ENCODE measurements at regions not wholly inside any gene's neighbourhood (a gene's known extent, or its start where the extent isn't known, plus 50 kb on each side); places are given as distances from the start of the nearest gene placed in this dataset.

- WGBS, 2 donors = 91 to 92% methylated on average over 8 of the region's 8 CpGs
- no peak for ATAC-seq (ENCODE audit: low FRiP score)
- DNase-seq = no peak
- Histone ChIP-seq H3K4me3 (ENCODE audit: low read length in 2 of 2) (no peak overlapping the region), H3K36me3 (ENCODE audit: control insufficient read depth in 1 of 2, insufficient read depth in 2 of 2, low read length in 1 of 2) (no peaks in the 10 kb centered on the region), H3K27ac (ENCODE audit: low read depth in 1 of 2, low read length in 2 of 2) (no peak overlapping the region), H3K9me3 (ENCODE audit: control insufficient read depth, low read length) (no peaks in the 10 kb centered on the region), H3K27me3 (ENCODE audit: control insufficient read depth in 1 of 2, insufficient read depth in 2 of 2, low read length in 1 of 2) (no peaks in the 10 kb centered on the region), H3K4me1 (ENCODE audit: control insufficient read depth in 1 of 2, insufficient read depth in 2 of 2, low read length in 2 of 2) (no peaks in the 10 kb centered on the region)
- intact Hi-C loops (cut with DNase I) = loop anchor here in 1 of 2 donors (10.0 kb wide), 1 partner anchor 439 kb away; no protein-coding TSS in a partner anchor
These were observed 121.9 kb upstream of the TMC3 start for GRCh38 chr15:81495780-81496467.

DNA sequence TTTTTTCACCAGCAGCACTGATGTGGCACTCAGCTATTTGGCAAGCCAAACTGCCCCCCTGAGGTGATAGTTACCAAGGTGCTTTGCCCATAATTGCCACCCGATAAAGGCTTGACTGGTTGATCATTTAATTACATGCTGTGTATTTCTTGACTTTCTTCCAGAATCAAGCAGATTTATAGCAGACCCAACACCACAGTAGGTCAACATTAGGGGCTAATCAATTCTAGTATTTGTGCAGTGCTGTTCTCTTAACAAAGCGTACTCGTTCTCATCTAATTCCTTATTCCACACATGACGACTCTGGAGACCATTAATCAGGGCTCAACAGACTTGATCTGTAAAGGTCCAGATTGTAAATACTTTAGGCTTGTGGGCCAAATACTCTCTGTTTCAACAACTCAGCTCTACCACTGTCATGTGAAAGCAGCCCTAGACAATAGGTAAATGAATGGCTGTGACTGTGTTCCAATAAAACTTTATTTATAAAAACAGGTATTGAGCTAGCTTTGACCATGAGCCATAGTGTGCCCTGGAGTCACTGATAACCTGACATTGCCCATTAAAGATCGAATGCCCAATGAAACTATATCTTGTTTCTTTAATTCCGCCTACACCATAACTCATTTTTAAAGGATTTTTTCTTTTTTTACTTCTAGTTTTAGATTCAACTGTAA lies 119.1 kb upstream of the TMC3 start:
- WGBS, 2 donors = 87 to 90% methylated on average over 6 of the region's 6 CpGs
- Histone ChIP-seq H3K27me3 (ENCODE audit: control insufficient read depth in 1 of 2, insufficient read depth in 2 of 2, low read length in 1 of 2) (no peaks in the 10 kb centered on the region), H3K4me3 (ENCODE audit: low read length in 2 of 2) (no peak overlapping the region), H3K36me3 (ENCODE audit: control insufficient read depth in 1 of 2, insufficient read depth in 2 of 2, low read length in 1 of 2) (no peaks in the 10 kb centered on the region), H3K9me3 (ENCODE audit: control insufficient read depth, low read length) (no peaks in the 10 kb centered on the region), H3K4me1 (ENCODE audit: control insufficient read depth in 1 of 2, insufficient read depth in 2 of 2, low read length in 2 of 2) (no peaks in the 10 kb centered on the region), H3K27ac (ENCODE audit: low read depth in 1 of 2, low read length in 2 of 2) (no peak overlapping the region)
- DNase-seq (no peak), ATAC-seq (ENCODE audit: low FRiP score) (no peak)
- intact Hi-C loops (cut with DNase I) = loop anchor here in 1 of 2 donors (10.0 kb wide), 1 partner anchor 442 kb away; no protein-coding TSS in a partner anchor

DNA sequence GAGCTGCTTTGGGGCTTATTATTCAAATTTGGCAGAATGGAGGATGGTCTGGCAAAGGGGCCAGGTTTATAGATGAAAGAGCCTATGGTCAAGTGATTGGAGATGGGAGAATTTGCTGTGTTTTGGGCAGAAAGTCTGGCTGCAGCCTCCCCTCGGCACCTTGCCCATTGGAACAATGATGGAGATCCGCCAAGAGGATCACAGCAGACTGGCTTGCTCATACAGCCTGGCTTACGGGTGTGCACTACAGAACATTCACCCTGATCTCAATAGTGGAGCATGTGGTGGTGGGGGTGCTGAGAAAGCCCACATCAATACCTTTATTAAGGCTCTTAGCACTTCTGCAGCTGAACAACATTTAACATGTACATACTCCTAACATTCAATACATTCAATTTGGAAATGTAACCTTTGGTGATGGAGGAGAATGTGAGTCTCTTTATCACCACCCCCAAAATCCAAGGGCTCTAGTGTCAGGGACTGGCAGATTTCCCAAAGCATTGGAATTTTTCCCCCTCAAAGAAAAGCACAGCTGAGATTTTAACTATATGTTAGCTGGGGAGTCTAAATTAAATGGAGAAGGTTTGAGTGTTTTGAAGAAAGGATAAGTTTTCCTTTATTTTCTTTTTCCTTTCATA lies 118.4 kb upstream of the TMC3 start:
- DNase-seq = no peak
- ATAC-seq (ENCODE audit: low FRiP score) = no peak
- Histone ChIP-seq H3K9me3 (ENCODE audit: control insufficient read depth, low read length) (no peaks in the 10 kb centered on the region), H3K27me3 (ENCODE audit: control insufficient read depth in 1 of 2, insufficient read depth in 2 of 2, low read length in 1 of 2) (no peaks in the 10 kb centered on the region), H3K4me1 (ENCODE audit: control insufficient read depth in 1 of 2, insufficient read depth in 2 of 2, low read length in 2 of 2) (no peaks in the 10 kb centered on the region), H3K4me3 (ENCODE audit: low read length in 2 of 2) (no peak overlapping the region), H3K36me3 (ENCODE audit: control insufficient read depth in 1 of 2, insufficient read depth in 2 of 2, low read length in 1 of 2) (no peaks in the 10 kb centered on the region), H3K27ac (ENCODE audit: low read depth in 1 of 2, low read length in 2 of 2) (no peak overlapping the region)
- intact Hi-C loops (cut with DNase I) = loop anchor here in 1 of 2 donors (10.0 kb wide), 1 partner anchor 442 kb away; no protein-coding TSS in a partner anchor
- 4 to 8% methylated on average over 3 of the region's 3 CpGs for WGBS, 2 donors

DNA sequence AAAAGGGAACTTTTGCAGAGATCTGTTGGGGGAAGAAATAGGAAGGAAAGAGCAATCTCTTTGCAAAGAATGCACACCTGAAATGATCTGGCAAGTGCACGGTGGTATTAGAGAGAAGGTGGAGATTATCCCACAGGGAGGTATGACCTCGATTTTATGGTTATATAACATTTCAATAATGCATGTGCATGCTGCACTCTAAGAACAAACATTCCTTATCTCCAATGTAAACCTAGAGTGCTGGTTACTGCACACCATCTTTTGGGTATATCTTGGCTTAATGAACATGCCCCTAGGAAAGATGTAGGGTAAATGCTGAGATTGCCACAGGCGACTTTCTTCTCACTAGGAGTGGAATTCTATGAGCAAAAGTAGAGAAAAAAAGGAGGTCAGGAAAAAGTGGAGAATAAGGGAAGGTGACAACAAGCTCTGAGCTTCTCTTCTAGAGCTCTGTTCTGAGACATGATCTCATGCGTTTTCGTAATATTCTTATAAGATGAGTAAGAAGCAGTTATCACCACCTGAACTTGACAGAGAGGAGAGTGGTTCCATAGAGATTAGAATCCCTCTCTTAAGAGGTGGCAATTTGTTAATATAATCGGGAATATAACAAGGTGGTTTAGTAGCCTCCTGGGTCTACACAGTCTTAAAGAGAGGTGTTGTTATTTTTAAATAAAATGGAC lies 117.5 kb upstream of the TMC3 start:
- Histone ChIP-seq H3K36me3 (ENCODE audit: control insufficient read depth in 1 of 2, insufficient read depth in 2 of 2, low read length in 1 of 2) (no peaks in the 10 kb centered on the region), H3K9me3 (ENCODE audit: control insufficient read depth, low read length) (no peaks in the 10 kb centered on the region), H3K27me3 (ENCODE audit: control insufficient read depth in 1 of 2, insufficient read depth in 2 of 2, low read length in 1 of 2) (no peaks in the 10 kb centered on the region), H3K4me3 (ENCODE audit: low read length in 2 of 2) (no peak overlapping the region), H3K4me1 (ENCODE audit: control insufficient read depth in 1 of 2, insufficient read depth in 2 of 2, low read length in 2 of 2) (no peaks in the 10 kb centered on the region), H3K27ac (ENCODE audit: low read depth in 1 of 2, low read length in 2 of 2) (no peak overlapping the region)
- WGBS, 2 donors = 57 to 63% methylated on average over 6 of the region's 6 CpGs
- intact Hi-C loops (cut with DNase I) = loop anchor here in 1 of 2 donors (10.0 kb wide), 1 partner anchor 443 kb away; no protein-coding TSS in a partner anchor
- ATAC-seq (ENCODE audit: low FRiP score) (no peak), DNase-seq (no peak)

DNA sequence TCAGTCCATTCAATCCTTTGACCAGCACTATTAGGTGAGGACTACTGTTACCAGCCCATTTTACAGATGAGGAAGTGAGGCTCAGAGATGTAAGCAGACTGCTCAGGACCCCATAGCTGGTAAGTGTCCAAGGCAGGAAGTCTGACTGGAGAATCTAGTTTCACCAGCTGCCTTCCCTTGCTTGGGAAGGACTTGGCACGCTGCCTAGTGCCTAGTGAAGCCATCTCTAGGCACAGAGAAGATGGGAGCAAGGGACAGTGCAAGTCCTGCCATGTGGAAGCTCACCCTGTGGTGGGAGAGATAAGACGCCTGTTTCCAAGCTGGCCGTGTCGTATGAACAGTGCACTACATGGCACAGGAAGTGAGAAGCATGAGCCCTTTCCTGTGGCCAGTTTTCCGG lies 111.8 kb upstream of the TMC3 start:
- ATAC-seq (ENCODE audit: low FRiP score) (no peak), DNase-seq (no peak)
- Histone ChIP-seq H3K27ac (ENCODE audit: low read depth in 1 of 2, low read length in 2 of 2) (no peak overlapping the region), H3K9me3 (ENCODE audit: control insufficient read depth, low read length) (no peaks in the 10 kb centered on the region), H3K4me1 (ENCODE audit: control insufficient read depth in 1 of 2, insufficient read depth in 2 of 2, low read length in 2 of 2) (no peaks in the 10 kb centered on the region), H3K4me3 (ENCODE audit: low read length in 2 of 2) (no peak overlapping the region), H3K27me3 (ENCODE audit: control insufficient read depth in 1 of 2, insufficient read depth in 2 of 2, low read length in 1 of 2) (no peaks in the 10 kb centered on the region), H3K36me3 (ENCODE audit: control insufficient read depth in 1 of 2, insufficient read depth in 2 of 2, low read length in 1 of 2) (no peaks in the 10 kb centered on the region)
- 89 to 91% methylated on average over 5 of the region's 5 CpGs for WGBS, 2 donors
- intact Hi-C loops (cut with DNase I) = no loop called here

DNA sequence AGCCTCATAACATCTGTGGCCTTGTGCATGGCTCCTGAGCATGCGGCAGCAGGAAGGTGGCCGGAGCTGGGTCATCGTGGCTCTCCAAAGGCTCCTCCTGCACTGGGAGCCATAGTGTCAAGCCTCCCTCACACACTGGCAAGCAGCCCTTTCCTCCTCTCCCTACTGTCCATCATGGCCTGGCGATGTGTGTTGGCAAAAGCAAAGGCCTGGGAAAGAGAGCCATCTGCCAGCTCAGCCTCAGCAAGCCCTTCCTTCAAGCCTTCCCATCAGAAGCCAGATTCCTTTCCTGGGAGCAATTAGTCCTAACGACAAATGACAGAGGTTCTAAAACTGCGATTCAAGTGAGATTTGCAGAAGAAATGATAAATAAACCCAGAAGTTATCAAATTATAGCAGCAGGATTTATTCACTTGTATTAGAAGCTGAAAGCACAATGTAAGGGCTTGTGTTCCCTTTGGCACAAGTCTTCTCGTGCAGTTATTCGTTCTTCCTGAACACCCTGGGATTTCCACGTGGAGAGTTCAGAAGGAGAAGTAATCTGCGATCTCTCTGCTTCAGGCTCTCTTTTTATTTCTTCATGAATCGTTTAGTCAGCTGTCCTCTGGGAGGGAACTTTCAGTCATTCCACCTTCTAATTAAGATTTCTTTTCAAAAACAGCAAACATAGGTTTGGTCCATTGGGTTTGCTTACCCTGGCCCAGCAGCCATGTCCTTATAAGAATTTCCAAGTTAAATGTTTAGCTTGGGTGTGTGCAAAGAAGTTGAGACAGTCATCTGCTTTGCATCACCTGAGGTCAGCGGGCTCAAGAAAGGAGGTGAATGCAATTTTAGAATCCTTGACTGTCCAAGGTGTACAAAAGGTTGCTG lies 110.3 kb upstream of the TMC3 start:
- Histone ChIP-seq H3K4me3 (ENCODE audit: low read length in 2 of 2) (no peak overlapping the region), H3K27me3 (ENCODE audit: control insufficient read depth in 1 of 2, insufficient read depth in 2 of 2, low read length in 1 of 2) (no peaks in the 10 kb centered on the region), H3K4me1 (ENCODE audit: control insufficient read depth in 1 of 2, insufficient read depth in 2 of 2, low read length in 2 of 2) (no peaks in the 10 kb centered on the region), H3K27ac (ENCODE audit: low read depth in 1 of 2, low read length in 2 of 2) (no peak overlapping the region), H3K9me3 (ENCODE audit: control insufficient read depth, low read length) (no peaks in the 10 kb centered on the region), H3K36me3 (ENCODE audit: control insufficient read depth in 1 of 2, insufficient read depth in 2 of 2, low read length in 1 of 2) (no peaks in the 10 kb centered on the region)
- 20 to 24% methylated on average over 12 of the region's 12 CpGs for WGBS, 2 donors
- ATAC-seq (ENCODE audit: low FRiP score) = no peak
- no peak for DNase-seq
- intact Hi-C loops (cut with DNase I) = loop anchor here (5.0 kb wide), 2 partner anchors 563 to 713 kb away; partner anchors contain the start of gene MEX3B (in 2 of the 2)

- Histone ChIP-seq H3K4me1 (ENCODE audit: control insufficient read depth in 1 of 2, insufficient read depth in 2 of 2, low read length in 2 of 2) (no peaks in the 10 kb centered on the region), H3K27me3 (ENCODE audit: control insufficient read depth in 1 of 2, insufficient read depth in 2 of 2, low read length in 1 of 2) (no peaks in the 10 kb centered on the region), H3K4me3 (ENCODE audit: low read length in 2 of 2) (no peak overlapping the region), H3K36me3 (ENCODE audit: control insufficient read depth in 1 of 2, insufficient read depth in 2 of 2, low read length in 1 of 2) (no peaks in the 10 kb centered on the region), H3K27ac (ENCODE audit: low read depth in 1 of 2, low read length in 2 of 2) (no peak overlapping the region), H3K9me3 (ENCODE audit: control insufficient read depth, low read length) (no peaks in the 10 kb centered on the region)
- WGBS, 2 donors = 43 to 49% methylated on average over 3 of the region's 3 CpGs
- DNase-seq (no peak), ATAC-seq (ENCODE audit: low FRiP score) (no peak)
- intact Hi-C loops (cut with DNase I) = loop anchor here (5.0 kb wide), 2 partner anchors 564 to 714 kb away; partner anchors contain the start of gene MEX3B (in 2 of the 2)
These were observed 109.5 kb upstream of the TMC3 start for GRCh38 chr15:81483496-81483895.

DNA sequence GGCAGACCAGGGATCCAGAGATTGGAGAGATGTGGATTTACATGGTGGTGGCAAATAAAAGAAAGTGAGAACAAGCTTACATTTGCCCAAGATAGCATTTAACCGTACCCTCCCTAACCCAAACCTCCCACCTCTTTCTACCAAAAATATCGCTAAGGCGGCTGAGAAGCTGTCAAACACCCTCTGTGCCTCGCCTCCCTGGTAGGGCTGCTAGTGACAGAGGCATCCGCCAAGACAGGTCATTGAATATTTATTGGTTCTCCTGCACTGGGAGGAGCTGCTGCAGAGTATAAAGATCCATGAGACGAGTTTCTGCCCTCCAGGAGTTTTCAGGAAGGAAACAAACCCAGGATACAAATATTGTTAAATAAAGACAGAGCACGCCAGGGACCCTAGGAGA lies 107.3 kb upstream of the TMC3 start:
- ATAC-seq (ENCODE audit: low FRiP score) = no peak
- no peak overlapping the region for H3K4me3 ChIP-seq (ENCODE audit: low read length in 2 of 2)
- 90 to 95% methylated on average over 7 of the region's 7 CpGs for WGBS, 2 donors
- H3K36me3 ChIP-seq (ENCODE audit: control insufficient read depth in 1 of 2, insufficient read depth in 2 of 2, low read length in 1 of 2) = no peaks in the 10 kb centered on the region
- intact Hi-C loops (cut with DNase I) = loop anchor here (2.0 to 5.0 kb wide), 3 partner anchors 566 to 716 kb away; partner anchors contain the start of gene MEX3B (in 2 of the 2)
- H3K27ac ChIP-seq (ENCODE audit: low read depth in 1 of 2, low read length in 2 of 2) = no peak overlapping the region
- DNase-seq = no peak
- H3K27me3 ChIP-seq (ENCODE audit: control insufficient read depth in 1 of 2, insufficient read depth in 2 of 2, low read length in 1 of 2) = no peaks in the 10 kb centered on the region
- no peaks in the 10 kb centered on the region for H3K4me1 ChIP-seq (ENCODE audit: control insufficient read depth in 1 of 2, insufficient read depth in 2 of 2, low read length in 2 of 2)
- no peaks in the 10 kb centered on the region for H3K9me3 ChIP-seq (ENCODE audit: control insufficient read depth, low read length)
